ENCODE measurements at regions not wholly inside any gene's neighbourhood (a gene's known extent, or its start where the extent isn't known, plus 50 kb on each side); places are given as distances from the start of the nearest gene placed in this dataset.

DNA sequence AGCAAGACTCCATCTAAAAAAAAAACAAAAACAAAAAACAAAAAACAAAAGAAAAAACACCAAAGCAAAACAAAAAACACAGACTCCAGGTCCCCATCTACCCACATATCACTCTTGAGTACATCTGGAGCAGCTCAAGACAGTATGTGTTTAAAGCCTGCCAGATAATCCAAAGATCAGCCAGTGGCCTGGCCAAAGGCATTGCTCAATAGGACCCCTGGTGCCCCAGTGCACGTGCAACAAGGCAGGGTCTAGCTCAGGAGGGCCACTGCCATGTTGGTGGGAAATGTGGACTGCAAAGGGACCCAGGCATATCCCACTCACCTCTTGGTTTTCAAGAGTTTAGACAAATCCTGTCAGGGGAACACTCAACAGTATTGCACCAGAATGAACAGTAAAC lies 279.5 kb downstream of the RPLP1 start:
- DNase-seq (ENCODE audit: low read depth in 2 of 2) = no peak
- H3K4me1 ChIP-seq (ENCODE audit: control insufficient read depth, extremely low read depth, insufficient read depth, low read length) = no peaks in the 10 kb centered on the region
- no peaks in the 10 kb centered on the region for H3K36me3 ChIP-seq (ENCODE audit: control insufficient read depth, insufficient read depth, low read length)
- TF ChIP-seq, protein P1, sequence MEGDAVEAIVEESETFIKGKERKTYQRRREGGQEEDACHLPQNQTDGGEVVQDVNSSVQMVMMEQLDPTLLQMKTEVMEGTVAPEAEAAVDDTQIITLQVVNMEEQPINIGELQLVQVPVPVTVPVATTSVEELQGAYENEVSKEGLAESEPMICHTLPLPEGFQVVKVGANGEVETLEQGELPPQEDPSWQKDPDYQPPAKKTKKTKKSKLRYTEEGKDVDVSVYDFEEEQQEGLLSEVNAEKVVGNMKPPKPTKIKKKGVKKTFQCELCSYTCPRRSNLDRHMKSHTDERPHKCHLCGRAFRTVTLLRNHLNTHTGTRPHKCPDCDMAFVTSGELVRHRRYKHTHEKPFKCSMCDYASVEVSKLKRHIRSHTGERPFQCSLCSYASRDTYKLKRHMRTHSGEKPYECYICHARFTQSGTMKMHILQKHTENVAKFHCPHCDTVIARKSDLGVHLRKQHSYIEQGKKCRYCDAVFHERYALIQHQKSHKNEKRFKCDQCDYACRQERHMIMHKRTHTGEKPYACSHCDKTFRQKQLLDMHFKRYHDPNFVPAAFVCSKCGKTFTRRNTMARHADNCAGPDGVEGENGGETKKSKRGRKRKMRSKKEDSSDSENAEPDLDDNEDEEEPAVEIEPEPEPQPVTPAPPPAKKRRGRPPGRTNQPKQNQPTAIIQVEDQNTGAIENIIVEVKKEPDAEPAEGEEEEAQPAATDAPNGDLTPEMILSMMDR (conservative IDR thresholded peaks at IDR 0.05 in 1 of 2, IDR thresholded peaks at IDR 0.05 in 1 of 2; ENCODE audit: low read depth in 1 of 2, low read length in 2 of 2) = no peak
- TF ChIP-seq EZH2 (IDR thresholded peaks at IDR 0.05; ENCODE audit: low read length, missing control alignments) = no peak
- no peaks in the 10 kb centered on the region for H4K20me1 ChIP-seq (ENCODE audit: control insufficient read depth, extremely low read depth, insufficient read depth, low read length)
- H3K27me3 ChIP-seq (ENCODE audit: control insufficient read depth, insufficient read depth, low read length) = no peaks in the 10 kb centered on the region
- H3K79me2 ChIP-seq (ENCODE audit: control insufficient read depth, insufficient read depth, low read length) = no peaks in the 10 kb centered on the region
- H3K4me3 ChIP-seq (replicated peaks in 1 of 4; ENCODE audit: control extremely low read depth in 1 of 4, insufficient read depth in 1 of 4, low read depth in 3 of 4, low read length in 4 of 4) = no peak overlapping the region
- H2AFZ ChIP-seq (ENCODE audit: low read length) = no peak overlapping the region
- H3K9ac ChIP-seq (ENCODE audit: insufficient read depth, low read length) = no peak overlapping the region
- H3K27ac ChIP-seq (ENCODE audit: insufficient read depth, low read length) = no peak overlapping the region
- H3K4me2 ChIP-seq (ENCODE audit: extremely low read depth, insufficient read depth, low read length) = no peak overlapping the region
- no peaks in the 10 kb centered on the region for H3K9me3 ChIP-seq (ENCODE audit: control insufficient read depth, insufficient read depth, low read depth, low read length)

DNA sequence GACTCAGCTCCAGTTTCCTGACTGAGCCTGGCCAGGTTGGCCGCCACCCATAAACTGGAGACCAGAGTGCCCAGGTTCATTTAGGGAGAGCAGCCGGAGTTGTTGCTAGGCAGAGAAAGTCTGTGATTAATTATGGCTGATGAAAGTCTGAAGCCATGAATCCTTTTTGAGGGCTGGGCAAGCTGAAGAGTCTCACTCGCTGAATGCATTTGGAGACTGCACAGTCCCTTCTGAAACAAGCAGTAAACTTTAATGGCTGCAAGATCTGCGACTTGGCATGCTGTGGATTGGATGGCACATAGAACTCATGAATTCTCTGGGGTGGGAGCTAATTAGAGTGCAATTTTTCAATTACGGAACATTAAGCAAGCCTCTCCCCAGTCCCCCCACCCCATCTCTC lies 282.1 kb downstream of the RPLP1 start:
- H3K36me3 ChIP-seq (ENCODE audit: control insufficient read depth, insufficient read depth, low read length) = no peaks in the 10 kb centered on the region
- no peak overlapping the region for H3K27ac ChIP-seq (ENCODE audit: insufficient read depth, low read length)
- no peak for TF ChIP-seq EZH2 (IDR thresholded peaks at IDR 0.05; ENCODE audit: low read length, missing control alignments)
- TF ChIP-seq, protein P1 (conservative IDR thresholded peaks at IDR 0.05 in 1 of 2, IDR thresholded peaks at IDR 0.05 in 1 of 2; ENCODE audit: low read depth in 1 of 2, low read length in 2 of 2) = no peak
- no peak overlapping the region for H3K4me2 ChIP-seq (ENCODE audit: extremely low read depth, insufficient read depth, low read length)
- no peak overlapping the region for H3K4me3 ChIP-seq (replicated peaks in 1 of 4; ENCODE audit: control extremely low read depth in 1 of 4, insufficient read depth in 1 of 4, low read depth in 3 of 4, low read length in 4 of 4)
- DNase-seq (ENCODE audit: low read depth in 2 of 2) = no peak
- no peaks in the 10 kb centered on the region for H3K4me1 ChIP-seq (ENCODE audit: control insufficient read depth, extremely low read depth, insufficient read depth, low read length)
- no peaks in the 10 kb centered on the region for H3K27me3 ChIP-seq (ENCODE audit: control insufficient read depth, insufficient read depth, low read length)
- no peaks in the 10 kb centered on the region for H4K20me1 ChIP-seq (ENCODE audit: control insufficient read depth, extremely low read depth, insufficient read depth, low read length)
- H3K9ac ChIP-seq (ENCODE audit: insufficient read depth, low read length) = no peak overlapping the region
- H2AFZ ChIP-seq (ENCODE audit: low read length) = no peak overlapping the region
- no peaks in the 10 kb centered on the region for H3K79me2 ChIP-seq (ENCODE audit: control insufficient read depth, insufficient read depth, low read length)
- no peaks in the 10 kb centered on the region for H3K9me3 ChIP-seq (ENCODE audit: control insufficient read depth, insufficient read depth, low read depth, low read length)

DNA sequence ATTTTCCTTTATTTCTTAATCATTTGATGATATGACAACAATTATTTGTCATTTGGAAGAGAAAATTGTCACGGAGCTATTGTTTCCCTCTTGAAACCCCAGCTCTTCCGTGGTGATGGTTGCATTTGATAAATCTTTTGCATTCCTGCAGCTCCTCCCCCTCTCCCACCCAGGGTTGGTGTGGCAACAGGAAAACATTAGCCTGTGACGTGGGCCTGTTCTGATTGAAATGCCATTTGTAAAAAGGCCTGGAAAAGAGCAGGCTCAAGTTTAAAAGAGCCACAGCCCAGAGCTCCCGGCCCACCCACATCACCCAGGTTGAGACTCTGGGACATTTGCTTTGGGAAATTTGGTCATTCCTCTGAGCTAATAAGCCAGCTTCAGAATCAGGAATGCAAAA lies 282.5 kb downstream of the RPLP1 start:
- no peaks in the 10 kb centered on the region for H3K4me1 ChIP-seq (ENCODE audit: control insufficient read depth, extremely low read depth, insufficient read depth, low read length)
- H3K27me3 ChIP-seq (ENCODE audit: control insufficient read depth, insufficient read depth, low read length) = no peaks in the 10 kb centered on the region
- H3K9ac ChIP-seq (ENCODE audit: insufficient read depth, low read length) = no peak overlapping the region
- no peaks in the 10 kb centered on the region for H3K36me3 ChIP-seq (ENCODE audit: control insufficient read depth, insufficient read depth, low read length)
- DNase-seq (ENCODE audit: low read depth in 2 of 2) = peak; percentile 5 to 52
- no peak overlapping the region for H3K27ac ChIP-seq (ENCODE audit: insufficient read depth, low read length)
- H2AFZ ChIP-seq (ENCODE audit: low read length) = no peak overlapping the region
- H3K4me3 ChIP-seq (replicated peaks in 1 of 4; ENCODE audit: control extremely low read depth in 1 of 4, insufficient read depth in 1 of 4, low read depth in 3 of 4, low read length in 4 of 4) = no peak overlapping the region
- H3K9me3 ChIP-seq (ENCODE audit: control insufficient read depth, insufficient read depth, low read depth, low read length) = no peaks in the 10 kb centered on the region
- H4K20me1 ChIP-seq (ENCODE audit: control insufficient read depth, extremely low read depth, insufficient read depth, low read length) = no peaks in the 10 kb centered on the region
- no peak overlapping the region for H3K4me2 ChIP-seq (ENCODE audit: extremely low read depth, insufficient read depth, low read length)
- H3K79me2 ChIP-seq (ENCODE audit: control insufficient read depth, insufficient read depth, low read length) = no peaks in the 10 kb centered on the region
- TF ChIP-seq, protein P1 (conservative IDR thresholded peaks at IDR 0.05 in 1 of 2, IDR thresholded peaks at IDR 0.05 in 1 of 2; ENCODE audit: low read depth in 1 of 2, low read length in 2 of 2) = no peak
- TF ChIP-seq EZH2 (IDR thresholded peaks at IDR 0.05; ENCODE audit: low read length, missing control alignments) = no peak
